Upper lobe of left lung (tissue), 6 donors: ENCODE measurements at regions not wholly inside any gene's neighbourhood (a gene's known extent, or its start where the extent isn't known, plus 50 kb on each side); places are given as distances from the start of the nearest gene placed in this dataset.

Source experiments
- ATAC-seq, 2 donors: fragments of 200-7000 bp; cut with Tn5 transposase; one replicate each; pipeline ENCODE4 v1.9.1; 2022; ENCODE audit warnings: mild to moderate bottlenecking in 2 of 2, moderate library complexity in 2 of 2; ENCODE audit not compliant: low FRiP score in 2 of 2
- DNase-seq, 2 donors: peaks; one replicate each; pipeline ENCODE4 v3.0.0-alpha.2; 2019 to 2020
- H3K27ac ChIP-seq, 4 donors: fragments of 200-600 bp; sonication (generic); one replicate each; pipeline ENCODE4 v1.5.1; 2016 to 2019
- H3K27me3 ChIP-seq, 4 donors: fragments of 200-600 bp; sonication (generic); one replicate each; pipeline ENCODE4 v1.5.1; 2017 to 2019
- H3K36me3 ChIP-seq, 4 donors: fragments of 200-600 bp; sonication (generic); one replicate each; pipeline ENCODE4 v1.5.1; 2016 to 2019
- H3K4me1 ChIP-seq, 4 donors: fragments of 200-600 bp; sonication (generic); one replicate each; pipeline ENCODE4 v1.5.1; 2018 to 2019
- H3K4me3 ChIP-seq, 4 donors: fragments of 200-600 bp; sonication (generic); one replicate each; pipeline ENCODE4 v1.5.1; 2017 to 2019; ENCODE audit warnings: mild to moderate bottlenecking in 2 of 4, moderate library complexity in 1 of 4
- H3K9me3 ChIP-seq, 4 donors: fragments of 200-600 bp; sonication (generic); one replicate each; pipeline ENCODE4 v1.5.1; 2018 to 2019
- CTCF ChIP-seq, 6 experiments: fragments of 450-650 bp in 4 of 6; fragments of 200-600 bp in 2 of 6; sonication (generic) in 2 of 6; IDR thresholded peaks; one replicate each; pipeline ENCODE4 v1.5.1; 2016 to 2019; ENCODE audit warnings: antibody characterized with exemption in 6 of 6
- EP300 ChIP-seq, 4 donors: sonication (generic); formaldehyde crosslinking; IDR thresholded peaks; one replicate each; pipeline ENCODE4 v1.5.1; 2017; ENCODE audit warnings: antibody characterized with exemption in 4 of 4, control low read depth in 2 of 4
- POLR2A ChIP-seq, 4 donors: fragments of 450-650 bp; IDR thresholded peaks; one replicate each; pipeline ENCODE4 v1.5.1; 2016 to 2017; ENCODE audit warnings: antibody characterized with exemption in 4 of 4, mild to moderate bottlenecking in 2 of 4
- POLR2AphosphoS5 ChIP-seq, 2 donors: sonication (generic); formaldehyde crosslinking; IDR thresholded peaks; one replicate each; pipeline ENCODE4 v1.5.1; 2017; ENCODE audit warnings: antibody characterized with exemption in 2 of 2
- WGBS, 2 donors: methylation state at CpG; one replicate each; pipeline ENCODE4 v1.1.5; 2017 to 2018; 5-methylcytosine and 5-hydroxymethylcytosine counted together
- donor health status: DM: no; HTN: no; CAD: no; lungs with moderate emphysema.
- donor health status: DM: no; HTN: yes; CAD: no; lungs with severe emphysema.

- no peak for DNase-seq
- ATAC-seq: no peak
- Histone ChIP-seq H3K27me3 (no peaks in the 10 kb centered on the region), H3K4me3 (no peak overlapping the region), H3K36me3 (no peaks in the 10 kb centered on the region), H3K9me3 (peaks cover 0 to 8% (median 5%) of the 10 kb centered on the region in 4 donors), H3K27ac (no peak overlapping the region), H3K4me1 (no peaks in the 10 kb centered on the region)
- 93 to 97% methylated on average over 1 of the region's 1 CpG for WGBS, 2 donors
- no peak for TF ChIP-seq EP300 (IDR thresholded peaks at IDR 0.05)
- TF ChIP-seq CTCF (IDR thresholded peaks at IDR 0.05): no peak
- no peak for TF ChIP-seq POLR2A (IDR thresholded peaks at IDR 0.05)
- TF ChIP-seq POLR2AphosphoS5 (IDR thresholded peaks at IDR 0.05): no peak
Observed at GRCh38 chr2:7577769-7578168, 660.6 kb downstream of the RNF144A start.

- TF ChIP-seq POLR2AphosphoS5 (IDR thresholded peaks at IDR 0.05) (no peak), POLR2A (IDR thresholded peaks at IDR 0.05) (no peak), CTCF (IDR thresholded peaks at IDR 0.05) (no peak), EP300 (IDR thresholded peaks at IDR 0.05) (no peak)
- no peak for ATAC-seq
- DNase-seq: no peak
- Histone ChIP-seq H3K27ac (no peak overlapping the region), H3K27me3 (no peaks in the 10 kb centered on the region), H3K9me3 (no peaks in the 10 kb centered on the region), H3K4me1 (no peaks in the 10 kb centered on the region), H3K4me3 (no peak overlapping the region), H3K36me3 (no peaks in the 10 kb centered on the region)
Observed at GRCh38 chr2:7584017-7584416, 666.8 kb downstream of the RNF144A start.

GRCh38 chr2:7586898-7587297 is 669.7 kb downstream of the RNF144A start:
- no peaks in the 10 kb centered on the region for H3K4me1 ChIP-seq
- TF ChIP-seq POLR2A (IDR thresholded peaks at IDR 0.05) (no peak), CTCF (IDR thresholded peaks at IDR 0.05) (no peak), EP300 (IDR thresholded peaks at IDR 0.05) (no peak), POLR2AphosphoS5 (IDR thresholded peaks at IDR 0.05) (no peak)
- no peaks in the 10 kb centered on the region for H3K9me3 ChIP-seq
- H3K4me3 ChIP-seq: no peak overlapping the region
- 85 to 89% methylated on average over 4 of the region's 4 CpGs for WGBS, 2 donors
- DNase-seq (no peak), ATAC-seq (no peak)
- no peak overlapping the region for H3K27ac ChIP-seq
- H3K27me3 ChIP-seq: no peaks in the 10 kb centered on the region
- no peaks in the 10 kb centered on the region for H3K36me3 ChIP-seq

GRCh38 chr2:7588295-7588694 is 671.1 kb downstream of the RNF144A start:
- Histone ChIP-seq H3K4me3 (no peak overlapping the region), H3K27me3 (no peaks in the 10 kb centered on the region), H3K27ac (no peak overlapping the region), H3K36me3 (no peaks in the 10 kb centered on the region), H3K9me3 (no peaks in the 10 kb centered on the region), H3K4me1 (no peaks in the 10 kb centered on the region)
- TF ChIP-seq POLR2A (IDR thresholded peaks at IDR 0.05) (no peak), CTCF (IDR thresholded peaks at IDR 0.05) (no peak), EP300 (IDR thresholded peaks at IDR 0.05) (no peak), POLR2AphosphoS5 (IDR thresholded peaks at IDR 0.05) (no peak)
- ATAC-seq (no peak), DNase-seq (no peak)
- 69 to 71% methylated on average over 5 of the region's 5 CpGs for WGBS, 2 donors

GRCh38 chr2:7592618-7593140 is 675.5 kb downstream of the RNF144A start:
- Histone ChIP-seq H3K36me3 (no peaks in the 10 kb centered on the region), H3K4me3 (no peak overlapping the region), H3K4me1 (no peaks in the 10 kb centered on the region), H3K27me3 (no peaks in the 10 kb centered on the region), H3K9me3 (no peaks in the 10 kb centered on the region), H3K27ac (no peak overlapping the region)
- TF ChIP-seq POLR2A (IDR thresholded peaks at IDR 0.05): no peak
- no peak for TF ChIP-seq EP300 (IDR thresholded peaks at IDR 0.05)
- TF ChIP-seq POLR2AphosphoS5 (IDR thresholded peaks at IDR 0.05): no peak
- no peak for TF ChIP-seq CTCF (IDR thresholded peaks at IDR 0.05)
- WGBS, 2 donors: 65 to 73% methylated on average over 5 of the region's 5 CpGs
- no peak for ATAC-seq
- DNase-seq: no peak
